ENCODE measurements at regions not wholly inside any gene's neighbourhood (a gene's known extent, or its start where the extent isn't known, plus 50 kb on each side); places are given as distances from the start of the nearest gene placed in this dataset.

DNA sequence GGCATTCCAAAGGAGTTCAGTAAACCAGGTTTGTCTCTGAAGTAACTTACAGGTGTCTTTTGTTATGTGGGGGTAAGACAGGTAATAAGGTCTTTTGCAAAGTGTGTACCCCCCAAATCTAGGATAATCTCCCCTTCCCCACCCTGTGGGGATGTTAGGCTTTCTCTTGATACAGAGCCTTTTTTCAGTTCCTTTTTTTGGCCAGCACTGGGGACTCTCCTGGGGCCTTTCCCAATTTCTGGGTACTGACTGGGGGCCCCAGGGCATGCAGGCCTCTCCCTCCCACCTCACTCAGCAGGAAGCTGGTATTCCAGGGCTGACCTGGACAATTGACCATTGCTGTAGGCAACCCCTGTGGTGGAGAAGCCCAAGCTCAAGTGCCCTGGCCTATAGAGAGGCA lies 84.3 kb upstream of the IRX6 start:
- Histone ChIP-seq H3K9ac (ENCODE audit: low read depth, low read length) (no peak overlapping the region), H3K18ac (ENCODE audit: low read depth, low read length) (no peak overlapping the region), H4K5ac (ENCODE audit: low read depth, low read length) (no peak overlapping the region), H3K23ac (ENCODE audit: low read depth, low read length) (no peak overlapping the region), H3K14ac (replicated peaks; ENCODE audit: low read depth, low read length) (no peak overlapping the region), H2BK120ac (ENCODE audit: low read depth, low read length) (no peak overlapping the region), H2AFZ (replicated peaks; ENCODE audit: low read length, poor library complexity) (no peak overlapping the region), H3K36me3 (ENCODE audit: control insufficient read depth, insufficient read depth, low read length) (no peaks in the 10 kb centered on the region), H4K20me1 (ENCODE audit: insufficient read depth, low read length) (no peaks in the 10 kb centered on the region), H4K8ac (ENCODE audit: low read depth in 2 of 2, low read length in 2 of 2) (no peak overlapping the region), H3K4ac (ENCODE audit: low read depth, low read length) (no peak overlapping the region), H3K4me2 (ENCODE audit: low read depth, low read length) (no peak overlapping the region), H2BK5ac (ENCODE audit: low read depth, low read length, poor library complexity, severe bottlenecking) (no peak overlapping the region), H3K27ac (ENCODE audit: insufficient read depth, low read length) (no peak overlapping the region), H2AK5ac (ENCODE audit: low read depth, low read length) (no peak overlapping the region), H3K79me1 (ENCODE audit: low read depth in 1 of 2, low read length in 2 of 2) (no peaks in the 10 kb centered on the region), H2BK20ac (ENCODE audit: low read depth, low read length) (no peak overlapping the region), H2AK9ac (replicated peaks; ENCODE audit: low read depth, low read length, poor library complexity) (no peak overlapping the region), H3K9me1 (ENCODE audit: insufficient read depth, low read length) (no peaks in the 10 kb centered on the region), H3K9me3 (ENCODE audit: control insufficient read depth, insufficient read depth, low read length) (no peaks in the 10 kb centered on the region), H2BK15ac (ENCODE audit: low read depth, low read length) (no peak overlapping the region), H3K4me3 (ENCODE audit: insufficient read depth, low read depth, low read length) (no peak overlapping the region), H3K27me3 (ENCODE audit: control insufficient read depth, insufficient read depth, low read length) (no peaks in the 10 kb centered on the region), H4K91ac (ENCODE audit: insufficient read depth, low read depth, low read length) (no peak overlapping the region), H3K4me1 (ENCODE audit: control insufficient read depth, insufficient read depth, low read length) (no peaks in the 10 kb centered on the region), H3K56ac (ENCODE audit: extremely low read depth, insufficient read depth, low read length) (no peak overlapping the region)
- ATAC-seq (ENCODE audit: low read depth), result no peak
- no TSS peak for BruUV-seq (replicated peaks)
- ChIA-PET CTCF (no interaction called here), POLR2A (ENCODE audit: unreplicated experiment) (no interaction called here)
- TF ChIP-seq SMC3 (IDR thresholded peaks at IDR 0.05; ENCODE audit: low read depth, low read length), result no peak
- TF ChIP-seq BHLHE40 (IDR thresholded peaks at IDR 0.05; ENCODE audit: low read depth, low read length), result no peak
- no peak for TF ChIP-seq MXI1 (IDR thresholded peaks at IDR 0.05; ENCODE audit: borderline replicate concordance, low read depth, low read length)
- no peak for TF ChIP-seq MAZ (IDR thresholded peaks at IDR 0.05; ENCODE audit: borderline replicate concordance, low read depth, low read length)
- TF ChIP-seq, protein P1, sequence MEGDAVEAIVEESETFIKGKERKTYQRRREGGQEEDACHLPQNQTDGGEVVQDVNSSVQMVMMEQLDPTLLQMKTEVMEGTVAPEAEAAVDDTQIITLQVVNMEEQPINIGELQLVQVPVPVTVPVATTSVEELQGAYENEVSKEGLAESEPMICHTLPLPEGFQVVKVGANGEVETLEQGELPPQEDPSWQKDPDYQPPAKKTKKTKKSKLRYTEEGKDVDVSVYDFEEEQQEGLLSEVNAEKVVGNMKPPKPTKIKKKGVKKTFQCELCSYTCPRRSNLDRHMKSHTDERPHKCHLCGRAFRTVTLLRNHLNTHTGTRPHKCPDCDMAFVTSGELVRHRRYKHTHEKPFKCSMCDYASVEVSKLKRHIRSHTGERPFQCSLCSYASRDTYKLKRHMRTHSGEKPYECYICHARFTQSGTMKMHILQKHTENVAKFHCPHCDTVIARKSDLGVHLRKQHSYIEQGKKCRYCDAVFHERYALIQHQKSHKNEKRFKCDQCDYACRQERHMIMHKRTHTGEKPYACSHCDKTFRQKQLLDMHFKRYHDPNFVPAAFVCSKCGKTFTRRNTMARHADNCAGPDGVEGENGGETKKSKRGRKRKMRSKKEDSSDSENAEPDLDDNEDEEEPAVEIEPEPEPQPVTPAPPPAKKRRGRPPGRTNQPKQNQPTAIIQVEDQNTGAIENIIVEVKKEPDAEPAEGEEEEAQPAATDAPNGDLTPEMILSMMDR (conservative IDR thresholded peaks at IDR 0.05; ENCODE audit: low read depth, low read length), result no peak
- TF ChIP-seq, protein P2, sequence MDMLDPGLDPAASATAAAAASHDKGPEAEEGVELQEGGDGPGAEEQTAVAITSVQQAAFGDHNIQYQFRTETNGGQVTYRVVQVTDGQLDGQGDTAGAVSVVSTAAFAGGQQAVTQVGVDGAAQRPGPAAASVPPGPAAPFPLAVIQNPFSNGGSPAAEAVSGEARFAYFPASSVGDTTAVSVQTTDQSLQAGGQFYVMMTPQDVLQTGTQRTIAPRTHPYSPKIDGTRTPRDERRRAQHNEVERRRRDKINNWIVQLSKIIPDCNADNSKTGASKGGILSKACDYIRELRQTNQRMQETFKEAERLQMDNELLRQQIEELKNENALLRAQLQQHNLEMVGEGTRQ (IDR thresholded peaks at IDR 0.05; ENCODE audit: low read depth, low read length), result no peak
- TF ChIP-seq RFX5 (IDR thresholded peaks at IDR 0.05; ENCODE audit: low read depth, low read length), result no peak
- no peak for TF ChIP-seq NFE2L2 (IDR thresholded peaks at IDR 0.05; ENCODE audit: low read depth, low read length)
- no peak for TF ChIP-seq CEBPB (IDR thresholded peaks at IDR 0.05; ENCODE audit: low read depth, low read length)
- TF ChIP-seq MAFK (IDR thresholded peaks at IDR 0.05; ENCODE audit: low read depth, low read length), result no peak
- TF ChIP-seq, protein P3, sequence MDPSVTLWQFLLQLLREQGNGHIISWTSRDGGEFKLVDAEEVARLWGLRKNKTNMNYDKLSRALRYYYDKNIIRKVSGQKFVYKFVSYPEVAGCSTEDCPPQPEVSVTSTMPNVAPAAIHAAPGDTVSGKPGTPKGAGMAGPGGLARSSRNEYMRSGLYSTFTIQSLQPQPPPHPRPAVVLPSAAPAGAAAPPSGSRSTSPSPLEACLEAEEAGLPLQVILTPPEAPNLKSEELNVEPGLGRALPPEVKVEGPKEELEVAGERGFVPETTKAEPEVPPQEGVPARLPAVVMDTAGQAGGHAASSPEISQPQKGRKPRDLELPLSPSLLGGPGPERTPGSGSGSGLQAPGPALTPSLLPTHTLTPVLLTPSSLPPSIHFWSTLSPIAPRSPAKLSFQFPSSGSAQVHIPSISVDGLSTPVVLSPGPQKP (IDR thresholded peaks at IDR 0.05; ENCODE audit: borderline replicate concordance, low read depth, low read length), result no peak
- TF ChIP-seq POLR2A (IDR thresholded peaks at IDR 0.05; ENCODE audit: low read depth, low read length), result no peak
- TF ChIP-seq RCOR1 (IDR thresholded peaks at IDR 0.05; ENCODE audit: insufficient replicate concordance, low read length), result no peak
- no peak for TF ChIP-seq RAD21 (IDR thresholded peaks at IDR 0.05; ENCODE audit: low read length)
- no peak for TF ChIP-seq CHD1 (IDR thresholded peaks at IDR 0.05; ENCODE audit: low read depth, low read length)
- no peak for TF ChIP-seq FOS (IDR thresholded peaks at IDR 0.05; ENCODE audit: low read depth, low read length)
- intact Hi-C loops (cut with micrococcal nuclease), result no loop called here
- in situ Hi-C loops (cut with MboI; ENCODE audit: low sequenced_read_pairs), result no loop called here
- dilution Hi-C loops (cut with HindIII; ENCODE audit: low sequenced_read_pairs, unreplicated experiment), result no loop called here
- no peak for DNase-seq

Measured in IMR-90 (cell line).